Fibroblast of the aortic adventitia (primary cell): ENCODE measurements at regions not wholly inside any gene's neighbourhood (a gene's known extent, or its start where the extent isn't known, plus 50 kb on each side); places are given as distances from the start of the nearest gene placed in this dataset.

Experiments used
- DNase-seq: peaks from one replicate; pipeline ENCODE4 v3.0.0-alpha.2; 2010; ENCODE audit warnings: low read depth
- H3K4me3 ChIP-seq: 2 replicates; pipeline ENCODE4 v1.5.1; 2011; ENCODE audit warnings: low read depth, mild to moderate bottlenecking, control low read depth, low read length, moderate library complexity
- TF ChIP-seq, protein P1 (sequence below): IDR thresholded peaks from 2 replicates; pipeline ENCODE4 v1.5.1; 2011; ENCODE audit warnings: mild to moderate bottlenecking, low read length, control low read depth, inconsistent platforms; ENCODE audit not compliant: insufficient read depth

DNA sequence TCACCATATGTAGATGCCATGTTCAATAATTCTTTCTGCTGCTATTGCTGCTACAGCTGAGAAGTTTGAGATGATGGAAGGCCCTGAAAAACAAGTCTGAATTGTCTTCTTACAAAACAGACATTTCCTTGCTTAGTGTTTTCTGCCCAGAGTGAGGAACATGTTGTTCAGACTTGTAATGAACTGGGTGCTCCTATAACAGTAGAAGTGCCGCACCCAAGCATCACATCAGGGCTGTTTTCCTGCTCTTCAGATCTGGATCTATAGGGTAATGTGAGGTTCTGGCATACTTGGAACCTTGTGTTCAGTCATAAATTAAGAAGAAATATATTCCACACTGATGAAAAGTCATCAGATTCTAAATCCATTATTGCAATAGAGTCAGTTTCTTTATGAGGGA, 171.9 kb upstream of the DIO2 start:
- TF ChIP-seq, protein P1, sequence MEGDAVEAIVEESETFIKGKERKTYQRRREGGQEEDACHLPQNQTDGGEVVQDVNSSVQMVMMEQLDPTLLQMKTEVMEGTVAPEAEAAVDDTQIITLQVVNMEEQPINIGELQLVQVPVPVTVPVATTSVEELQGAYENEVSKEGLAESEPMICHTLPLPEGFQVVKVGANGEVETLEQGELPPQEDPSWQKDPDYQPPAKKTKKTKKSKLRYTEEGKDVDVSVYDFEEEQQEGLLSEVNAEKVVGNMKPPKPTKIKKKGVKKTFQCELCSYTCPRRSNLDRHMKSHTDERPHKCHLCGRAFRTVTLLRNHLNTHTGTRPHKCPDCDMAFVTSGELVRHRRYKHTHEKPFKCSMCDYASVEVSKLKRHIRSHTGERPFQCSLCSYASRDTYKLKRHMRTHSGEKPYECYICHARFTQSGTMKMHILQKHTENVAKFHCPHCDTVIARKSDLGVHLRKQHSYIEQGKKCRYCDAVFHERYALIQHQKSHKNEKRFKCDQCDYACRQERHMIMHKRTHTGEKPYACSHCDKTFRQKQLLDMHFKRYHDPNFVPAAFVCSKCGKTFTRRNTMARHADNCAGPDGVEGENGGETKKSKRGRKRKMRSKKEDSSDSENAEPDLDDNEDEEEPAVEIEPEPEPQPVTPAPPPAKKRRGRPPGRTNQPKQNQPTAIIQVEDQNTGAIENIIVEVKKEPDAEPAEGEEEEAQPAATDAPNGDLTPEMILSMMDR: no peak
- no peak overlapping the region for H3K4me3 ChIP-seq
- no peak for DNase-seq

DNA sequence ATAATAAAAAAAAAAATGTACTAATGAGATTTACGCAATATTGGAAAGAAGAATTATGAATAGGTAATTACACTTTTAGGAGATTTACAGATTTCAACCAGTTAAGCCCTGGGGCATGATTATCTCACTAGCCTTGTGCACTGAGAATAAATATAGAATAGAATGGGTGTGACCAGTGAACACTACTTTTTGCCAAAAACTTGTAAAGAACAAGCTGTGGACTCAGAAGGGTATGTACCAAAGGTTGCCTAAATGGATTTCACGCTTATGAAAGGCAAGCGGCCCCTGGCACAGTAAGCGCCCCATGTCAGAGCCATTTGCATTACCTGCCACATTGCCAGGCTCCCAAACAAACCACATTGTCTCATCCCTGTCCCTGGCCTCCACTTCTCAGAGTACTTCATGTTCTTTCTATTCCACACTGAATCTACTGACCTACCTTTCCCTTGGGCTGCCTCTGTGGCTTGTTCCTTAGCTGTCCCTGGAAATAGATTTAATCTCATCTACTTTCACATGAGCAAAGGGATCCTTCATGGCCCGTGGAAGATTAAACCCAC, 170.6 kb upstream of the DIO2 start:
- H3K4me3 ChIP-seq: no peak overlapping the region
- TF ChIP-seq, protein P1: no peak
- no peak for DNase-seq

DNA sequence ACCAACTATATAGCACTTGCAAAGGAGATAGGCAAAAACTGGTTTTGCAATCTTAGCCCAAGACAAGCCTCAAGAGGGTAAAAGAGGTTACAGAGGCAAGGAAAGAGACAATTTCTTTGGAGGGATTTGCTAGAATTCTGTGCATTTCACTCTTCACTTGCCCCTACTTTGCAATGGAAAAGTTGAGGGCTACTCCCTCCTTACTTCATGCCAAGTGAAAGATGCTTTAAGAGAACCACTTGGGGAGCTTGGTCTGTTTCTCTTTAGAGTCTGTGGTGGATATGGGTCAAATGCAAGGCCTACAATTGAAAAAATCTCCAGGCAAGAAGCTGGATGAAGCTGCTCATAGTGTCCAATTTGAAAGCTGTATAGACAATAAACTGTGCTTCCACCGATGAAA, 167.7 kb upstream of the DIO2 start:
- TF ChIP-seq, protein P1: no peak
- DNase-seq: no peak
- H3K4me3 ChIP-seq: no peak overlapping the region

DNA sequence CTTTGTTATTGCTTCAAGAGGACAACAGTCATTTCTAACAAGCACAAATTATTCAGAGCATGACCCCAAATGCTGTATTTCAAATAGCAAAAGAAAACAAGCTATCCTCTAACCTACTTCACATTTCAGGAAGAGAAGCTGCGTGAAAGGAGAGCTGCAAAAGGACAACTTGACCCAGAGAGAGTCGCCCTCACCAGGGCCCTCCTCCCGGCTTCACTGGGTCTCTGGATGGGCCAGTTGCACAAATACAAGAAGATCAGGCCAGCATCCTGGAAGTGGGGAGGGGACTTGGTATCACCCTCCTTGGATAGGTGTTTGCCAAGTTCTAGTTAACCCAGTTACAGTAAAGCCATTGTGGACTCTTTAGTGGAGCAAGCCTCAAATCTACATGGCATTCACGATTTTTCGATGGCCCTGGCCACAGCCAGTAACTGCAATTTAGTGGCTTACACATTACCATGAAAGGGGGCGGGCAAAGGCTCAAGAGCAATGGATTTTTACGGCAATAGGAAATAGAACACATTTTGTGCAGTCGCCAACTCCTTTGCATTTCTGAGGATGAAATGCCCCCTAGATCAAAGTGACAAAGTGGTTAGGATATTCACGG, 166.9 kb upstream of the DIO2 start:
- TF ChIP-seq, protein P1: no peak
- no peak for DNase-seq
- no peak overlapping the region for H3K4me3 ChIP-seq

DNA sequence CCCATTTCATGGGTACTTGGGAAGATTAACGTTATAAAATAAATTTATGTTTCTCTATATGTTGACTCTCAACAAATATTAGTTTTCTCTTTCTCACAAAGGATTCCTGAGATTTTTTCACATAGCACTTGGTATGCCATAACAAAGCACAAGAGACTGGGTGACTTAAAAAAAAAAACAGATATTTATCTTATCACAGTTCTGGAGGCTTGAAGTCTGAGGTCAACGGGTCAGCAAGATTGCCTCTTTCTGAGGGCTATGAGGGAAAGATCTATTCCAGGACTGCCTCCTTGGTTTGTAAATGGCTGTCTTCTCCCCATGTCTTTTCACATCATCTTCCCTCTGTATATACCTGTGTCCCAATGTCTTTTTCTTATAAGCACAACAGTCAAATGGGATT, 153.5 kb upstream of the DIO2 start:
- no peak overlapping the region for H3K4me3 ChIP-seq
- DNase-seq: no peak
- TF ChIP-seq, protein P1: no peak

DNA sequence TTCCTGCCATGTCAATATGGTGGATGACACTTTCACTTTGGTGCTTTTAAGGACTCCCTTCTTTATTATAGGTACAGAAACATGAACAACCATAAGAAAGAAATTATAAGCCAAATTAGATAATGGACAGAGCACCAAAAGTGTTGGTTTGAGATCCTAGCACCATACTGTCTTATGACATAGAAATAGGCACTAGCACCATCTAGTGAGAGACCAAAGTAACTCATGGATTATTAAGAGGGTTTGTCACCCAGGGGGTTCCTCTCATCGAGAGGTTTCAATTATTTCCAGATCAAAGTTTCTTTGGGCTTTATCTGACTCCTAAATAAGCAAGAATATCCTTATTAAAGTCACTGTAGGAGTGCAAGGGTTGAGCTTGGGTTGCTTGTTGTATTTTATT, 153.0 kb upstream of the DIO2 start:
- TF ChIP-seq, protein P1: peak; percentile 45
- DNase-seq: peak; percentile 51

DNA sequence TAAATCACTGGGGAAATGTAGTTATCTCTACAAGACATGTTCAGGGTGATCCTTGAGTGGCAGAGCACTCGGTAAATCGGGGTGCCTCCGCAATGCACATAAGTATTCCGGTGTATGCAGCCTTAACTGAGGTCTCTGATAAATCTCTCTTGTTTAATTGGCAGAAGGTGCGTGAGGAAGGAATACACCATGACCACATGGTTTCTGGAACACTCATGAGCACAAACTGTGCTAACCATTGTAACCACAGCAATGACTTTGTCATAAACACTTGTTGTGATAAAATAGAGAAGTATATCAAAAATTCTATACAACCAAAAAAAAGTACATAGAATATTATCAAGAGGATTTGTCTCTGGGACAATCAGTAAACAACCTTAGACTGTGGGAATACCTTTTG, 146.8 kb upstream of the DIO2 start:
- TF ChIP-seq, protein P1: no peak
- no peak for DNase-seq
- H3K4me3 ChIP-seq: no peak overlapping the region

More for the DNA sequence above, 153.0 kb upstream of the DIO2 start:
- H3K4me3 ChIP-seq: no peak overlapping the region
